GM19397 (cell line): ENCODE measurements at regions not wholly inside any gene's neighbourhood (a gene's known extent, or its start where the extent isn't known, plus 50 kb on each side); places are given as distances from the start of the nearest gene placed in this dataset.

ENCODE experiments used
- ATAC-seq: cut with Tn5 transposase; IDR thresholded peaks from one replicate; pipeline ENCODE4 v1.9.1; 2021; ENCODE audit warnings: mild to moderate bottlenecking, moderate library complexity; ENCODE audit not compliant: unreplicated experiment

- ATAC-seq = no peak
Measured at GRCh38 chrX:121987163-121987562, 939.8 kb downstream of the GLUD2 start.

- ATAC-seq = no peak
Measured at GRCh38 chrX:121987835-121988234, 940.4 kb downstream of the GLUD2 start.

GRCh38 chrX:122004127-122004526 is 956.7 kb downstream of the GLUD2 start:
- no peak for ATAC-seq

- ATAC-seq = no peak
Measured at GRCh38 chrX:122026665-122027064, 979.3 kb downstream of the GLUD2 start.

- no peak for ATAC-seq
Measured at GRCh38 chrX:122046226-122046625, 998.8 kb downstream of the GLUD2 start.

GRCh38 chrX:122046815-122047214 is 999.4 kb downstream of the GLUD2 start:
- ATAC-seq = no peak

GRCh38 chrX:122047261-122047660 is 999.9 kb downstream of the GLUD2 start:
- ATAC-seq = no peak

GRCh38 chrX:122055460-122055859 is 1008.0 kb downstream of the GLUD2 start:
- no peak for ATAC-seq

- ATAC-seq = no peak
Measured at GRCh38 chrX:122055979-122056715, 1008.7 kb downstream of the GLUD2 start.

GRCh38 chrX:122076241-122076640 is 1028.8 kb downstream of the GLUD2 start:
- no peak for ATAC-seq

- ATAC-seq = no peak
Measured at GRCh38 chrX:122078079-122078478, 1030.7 kb downstream of the GLUD2 start.

- ATAC-seq = no peak
Measured at GRCh38 chrX:122087341-122087740, 1039.9 kb downstream of the GLUD2 start.

- ATAC-seq = no peak
Measured at GRCh38 chrX:122091571-122091970, 1044.2 kb downstream of the GLUD2 start.

- no peak for ATAC-seq
Measured at GRCh38 chrX:122092360-122092759, 1045.0 kb downstream of the GLUD2 start.

- ATAC-seq = no peak
Measured at GRCh38 chrX:122092978-122093377, 1045.6 kb downstream of the GLUD2 start.

GRCh38 chrX:122094611-122095010 is 1047.2 kb downstream of the GLUD2 start:
- no peak for ATAC-seq

- no peak for ATAC-seq
Measured at GRCh38 chrX:122113376-122113775, 1066.0 kb downstream of the GLUD2 start.

- ATAC-seq = no peak
Measured at GRCh38 chrX:122113896-122114295, 1066.5 kb downstream of the GLUD2 start.

- ATAC-seq = no peak
Measured at GRCh38 chrX:122115604-122116003, 1068.2 kb downstream of the GLUD2 start.

- no peak for ATAC-seq
Measured at GRCh38 chrX:122119361-122119760, 1064.7 kb upstream of the GRIA3 start.

GRCh38 chrX:122122274-122122673 is 1061.8 kb upstream of the GRIA3 start:
- ATAC-seq = no peak

- ATAC-seq = no peak
Measured at GRCh38 chrX:122133478-122133877, 1050.6 kb upstream of the GRIA3 start.

GRCh38 chrX:122134291-122134690 is 1049.8 kb upstream of the GRIA3 start:
- no peak for ATAC-seq
